HG03432 (cell line): ENCODE measurements at regions not wholly inside any gene's neighbourhood (a gene's known extent, or its start where the extent isn't known, plus 50 kb on each side); places are given as distances from the start of the nearest gene placed in this dataset.
A peak's percentile ranks its signal among the peaks of the same experiment; 100 is the strongest.
"Not testable (repeated sequence)": the region's sequence is repeated elsewhere in the genome, so short reads cannot be mapped to it uniquely, and the experiment has no call there.

Experiments used
- ATAC-seq: cut with Tn5 transposase; IDR thresholded peaks from one replicate; pipeline ENCODE4 v1.9.1; 2021; ENCODE audit warnings: mild to moderate bottlenecking, moderate library complexity; ENCODE audit not compliant: unreplicated experiment

DNA sequence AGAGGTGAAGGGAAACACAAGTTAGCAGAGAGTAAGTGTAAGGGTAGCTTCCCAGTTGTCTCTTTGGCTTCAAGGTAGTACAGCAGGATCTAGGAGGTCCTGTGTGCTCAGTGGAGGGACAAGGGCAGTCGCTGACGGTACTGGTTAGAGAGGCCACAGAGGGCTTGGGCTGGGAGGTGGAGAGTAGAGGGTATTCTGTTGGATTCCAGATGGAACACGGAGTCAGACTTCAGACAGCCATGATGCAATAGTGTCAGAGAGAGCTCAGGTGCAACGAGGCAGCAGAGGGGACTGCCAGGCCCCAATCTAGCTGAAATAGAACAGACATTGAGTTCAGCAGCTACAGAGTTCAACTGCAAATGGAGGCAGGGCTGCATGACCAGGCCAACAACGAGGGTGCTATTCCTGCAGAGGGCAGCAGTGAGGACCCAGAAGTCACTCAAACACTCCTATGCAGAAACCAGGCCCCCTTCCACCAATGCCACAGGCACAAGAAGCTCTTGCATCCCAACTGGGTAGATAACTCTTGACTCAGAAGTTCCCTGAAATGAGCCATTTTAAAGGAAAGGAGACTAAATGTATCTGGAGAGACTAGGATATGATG lies 325.0 kb upstream of the ESRRG start:
- peak; percentile 67 for ATAC-seq

DNA sequence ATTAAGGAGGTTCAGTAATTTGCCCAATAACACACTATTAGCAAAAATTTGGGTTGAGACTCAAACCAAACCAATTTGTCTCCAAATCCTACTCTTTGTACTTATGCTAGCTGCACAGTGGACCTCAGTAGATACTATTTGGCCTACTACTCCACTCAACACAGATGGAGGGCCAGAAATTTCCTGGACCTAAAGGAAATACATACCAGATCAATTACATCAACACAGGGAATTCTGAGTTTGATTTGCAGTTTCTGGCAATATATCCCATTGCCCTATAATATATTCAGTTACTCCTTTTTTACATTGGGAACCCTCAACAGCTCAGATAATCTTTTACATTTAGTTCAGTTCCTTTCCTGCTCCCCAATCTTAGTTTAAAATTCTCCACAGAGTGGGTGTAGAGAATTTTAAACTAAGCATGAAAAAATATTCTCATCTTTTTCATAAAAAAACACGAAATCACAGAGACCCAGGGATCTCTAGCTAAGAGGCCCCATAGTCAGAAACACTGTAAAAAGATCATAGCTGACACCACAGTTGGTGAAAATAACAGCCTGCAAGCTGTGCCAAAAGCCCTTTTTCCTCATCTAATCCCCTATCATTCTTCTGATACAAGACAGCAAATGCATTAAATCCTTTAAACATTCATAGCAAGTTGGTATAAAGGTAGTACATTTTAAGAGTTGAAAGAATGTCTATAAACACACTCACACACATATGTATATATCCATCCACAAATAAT lies 317.7 kb upstream of the ESRRG start:
- no peak for ATAC-seq

GRCh38 chr1:217039926-217040325 lies 316.7 kb upstream of the ESRRG start:
- no peak for ATAC-seq

GRCh38 chr1:217039139-217039538 lies 315.9 kb upstream of the ESRRG start:
- ATAC-seq: not testable (repeated sequence)

DNA sequence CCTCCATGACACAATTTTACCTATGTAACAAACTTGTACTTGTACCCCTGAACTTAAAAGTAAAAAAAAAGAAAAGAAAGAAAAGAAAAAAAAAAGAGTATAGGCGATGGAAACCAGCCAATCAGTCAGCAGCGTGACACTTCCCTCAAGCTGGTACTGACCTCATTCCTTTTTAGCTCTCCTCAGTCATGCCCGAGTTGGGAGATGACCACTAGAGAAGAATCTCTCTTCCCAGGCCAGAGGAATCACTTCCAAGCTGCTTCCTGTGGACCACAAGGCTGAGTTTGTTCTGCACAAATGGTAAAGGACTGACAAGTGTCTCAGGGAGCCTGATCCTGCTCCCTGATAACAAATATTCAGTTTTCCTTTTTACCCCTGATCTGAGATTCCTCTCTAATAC lies 313.5 kb upstream of the ESRRG start:
- ATAC-seq: no peak

DNA sequence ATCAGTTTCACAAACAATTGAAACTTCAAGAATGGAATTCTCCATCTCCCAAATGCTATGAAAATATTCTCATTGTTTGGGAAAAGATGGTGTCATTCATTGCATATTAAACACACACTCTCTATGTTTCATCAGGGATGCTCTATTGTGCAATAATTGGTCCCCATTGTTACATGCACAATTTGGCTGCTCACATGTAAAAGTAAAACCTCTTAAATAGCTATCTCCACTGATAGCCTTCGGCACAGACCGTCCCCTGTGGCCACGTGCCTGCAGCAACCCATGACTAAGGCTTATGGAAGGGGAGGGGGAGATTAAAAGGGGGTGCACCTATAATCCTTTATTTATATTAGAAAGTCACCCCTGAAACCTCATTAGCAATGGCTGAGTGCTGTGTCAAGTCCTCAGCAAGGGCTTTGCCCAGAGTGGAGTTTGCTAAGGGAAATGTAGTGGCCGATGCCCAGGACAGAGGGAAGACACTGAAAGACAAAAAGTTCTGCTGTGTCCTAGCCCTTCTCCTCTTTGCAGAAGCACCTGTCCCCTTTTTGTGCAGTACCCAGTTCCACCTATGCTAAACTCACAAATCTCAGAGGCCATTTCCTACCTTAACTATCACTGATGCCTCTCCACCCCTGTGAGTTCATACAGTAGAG lies 309.6 kb upstream of the ESRRG start:
- ATAC-seq: no peak

DNA sequence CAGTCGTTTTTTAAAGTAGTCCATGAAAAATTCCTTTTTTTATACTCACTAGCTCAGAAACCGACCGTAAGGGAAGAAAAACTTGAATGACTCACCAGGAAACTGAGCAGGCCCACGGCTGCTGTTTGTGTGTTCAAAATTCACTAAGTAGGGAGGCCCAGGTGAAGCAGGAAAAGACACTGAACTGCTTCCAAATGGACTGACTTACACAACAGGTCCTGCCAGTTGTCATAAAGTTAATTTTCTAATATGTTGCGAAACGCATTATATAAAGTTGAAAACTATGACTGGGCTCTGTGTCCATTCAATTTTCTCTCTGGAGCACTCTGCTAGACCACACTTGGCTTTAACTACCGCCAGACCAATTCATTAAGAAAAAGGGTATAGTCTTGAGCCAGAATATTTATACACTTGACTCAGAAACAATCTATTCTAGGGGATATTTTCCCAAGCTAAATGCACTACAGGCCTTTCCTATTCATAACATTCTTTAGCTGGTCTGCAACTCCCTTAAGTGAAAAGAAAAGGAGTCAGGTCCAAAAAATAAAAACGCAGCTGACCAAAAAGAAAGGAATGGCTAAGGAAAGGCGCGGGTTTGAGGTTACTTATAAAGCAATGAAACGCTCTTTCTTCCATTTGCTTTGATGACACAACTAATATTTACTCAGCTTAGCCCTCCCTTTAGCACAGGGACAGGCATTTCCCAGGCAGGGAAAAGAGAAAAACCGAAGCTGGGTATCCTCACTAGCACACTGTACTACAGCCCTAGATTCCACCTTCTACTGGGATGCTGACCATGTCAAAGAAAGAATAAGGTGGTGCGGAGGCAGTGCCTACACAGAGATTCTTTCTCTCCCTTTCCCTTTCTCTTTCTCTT lies 306.3 kb upstream of the ESRRG start:
- no peak for ATAC-seq

GRCh38 chr1:217027403-217028080 lies 304.3 kb upstream of the ESRRG start:
- ATAC-seq: peak; percentile 97

GRCh38 chr1:217026531-217026930 lies 303.3 kb upstream of the ESRRG start:
- ATAC-seq: no peak

DNA sequence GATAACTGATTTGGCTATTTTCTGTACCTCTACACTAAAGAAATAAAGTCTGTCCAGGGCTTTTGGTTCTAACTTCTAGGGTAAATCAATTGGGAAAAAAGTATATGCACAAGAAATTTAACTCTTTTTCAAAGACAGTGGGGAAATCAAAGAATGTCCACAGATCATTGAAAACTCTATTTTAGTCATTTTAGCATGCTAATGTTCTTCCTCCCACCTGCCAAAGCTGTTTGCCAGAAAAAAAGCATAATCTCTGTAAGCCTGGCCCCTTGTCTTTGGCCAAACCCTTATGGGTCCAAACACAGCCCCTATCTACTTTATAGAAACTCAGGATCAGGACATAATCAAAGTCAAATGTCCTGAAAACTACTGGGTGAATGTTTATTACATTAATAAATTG lies 302.2 kb upstream of the ESRRG start:
- no peak for ATAC-seq

DNA sequence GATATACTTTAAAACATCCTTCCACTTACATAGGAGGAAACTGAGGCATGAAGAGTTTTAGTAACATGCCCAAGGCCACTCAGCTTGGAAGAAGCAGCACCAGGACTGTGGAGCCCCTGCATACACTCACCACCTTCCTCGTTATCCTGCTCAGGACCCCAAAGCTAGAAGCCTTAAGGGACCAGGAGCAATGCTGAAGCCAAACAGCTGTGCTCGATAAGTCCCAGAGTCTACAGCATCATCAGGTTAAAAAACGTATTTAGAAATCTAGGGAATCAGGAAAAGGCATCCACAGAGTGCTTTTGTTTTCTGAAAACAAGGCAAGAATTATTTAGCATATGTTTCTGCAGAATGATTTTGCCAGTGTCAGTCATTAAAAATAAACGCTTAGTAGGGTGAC lies 301.7 kb upstream of the ESRRG start:
- no peak for ATAC-seq

GRCh38 chr1:217021956-217022355 lies 298.7 kb upstream of the ESRRG start:
- ATAC-seq: no peak

- ATAC-seq: no peak
These were observed 298.2 kb upstream of the ESRRG start for GRCh38 chr1:217021400-217021799.

GRCh38 chr1:217019475-217019874 lies 296.2 kb upstream of the ESRRG start:
- no peak for ATAC-seq

DNA sequence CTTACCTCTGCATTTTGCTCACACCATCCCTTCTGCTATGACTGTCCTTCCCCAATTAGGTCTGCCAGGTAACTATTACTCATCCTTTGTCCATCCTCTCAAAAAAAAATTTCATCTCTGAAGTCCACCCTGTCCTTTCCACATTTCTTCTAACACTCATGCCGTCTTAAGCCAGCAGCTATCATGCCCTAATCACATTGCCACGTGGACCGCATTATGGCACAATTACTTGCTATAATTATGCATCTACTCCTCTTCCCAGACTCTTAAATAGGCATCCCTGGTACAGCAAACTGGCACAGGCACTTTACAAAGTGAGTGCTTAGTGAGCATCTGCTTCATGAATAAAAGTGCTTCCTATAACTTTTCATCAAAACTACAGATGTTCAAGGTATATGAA lies 295.4 kb upstream of the ESRRG start:
- no peak for ATAC-seq

DNA sequence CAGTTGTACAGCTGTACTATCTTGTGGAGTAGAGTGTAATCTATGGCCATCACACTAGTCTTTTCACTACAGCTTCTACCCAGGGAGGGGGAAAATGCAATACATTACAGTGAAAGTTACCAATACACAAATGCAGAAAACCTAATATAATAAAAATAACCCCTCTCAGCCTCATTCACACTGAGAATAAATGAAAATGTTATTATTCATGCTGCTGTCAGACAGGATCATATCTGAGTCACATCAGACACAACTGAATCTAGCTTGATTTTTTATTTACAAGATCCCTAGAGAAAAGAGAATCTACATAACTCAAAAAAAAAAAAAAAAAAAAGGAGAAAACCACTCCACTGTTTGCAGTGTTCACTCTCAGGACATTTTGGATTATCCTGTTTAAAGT lies 293.9 kb upstream of the ESRRG start:
- ATAC-seq: no peak

DNA sequence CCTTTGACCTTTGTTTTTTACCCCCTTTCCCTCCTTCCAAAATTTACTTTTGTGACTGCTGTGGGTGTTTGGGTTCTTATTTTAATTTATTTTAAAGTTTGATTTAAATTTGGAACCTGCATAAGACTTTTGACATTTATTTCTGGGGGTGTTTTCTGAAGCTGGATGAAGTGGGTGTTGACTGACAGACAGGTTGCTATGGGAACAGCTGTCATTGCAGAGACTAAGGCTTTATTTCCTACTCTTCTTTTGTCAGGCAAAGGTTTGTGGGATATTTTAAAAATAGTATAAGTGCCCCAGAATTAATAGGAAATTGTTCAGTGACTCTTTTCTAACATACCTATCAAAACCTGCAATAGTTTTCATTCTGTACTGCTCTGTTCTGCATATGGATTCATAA lies 290.8 kb upstream of the ESRRG start:
- ATAC-seq: no peak

- ATAC-seq: no peak
These were observed 289.4 kb upstream of the ESRRG start for GRCh38 chr1:217012659-217013058.

DNA sequence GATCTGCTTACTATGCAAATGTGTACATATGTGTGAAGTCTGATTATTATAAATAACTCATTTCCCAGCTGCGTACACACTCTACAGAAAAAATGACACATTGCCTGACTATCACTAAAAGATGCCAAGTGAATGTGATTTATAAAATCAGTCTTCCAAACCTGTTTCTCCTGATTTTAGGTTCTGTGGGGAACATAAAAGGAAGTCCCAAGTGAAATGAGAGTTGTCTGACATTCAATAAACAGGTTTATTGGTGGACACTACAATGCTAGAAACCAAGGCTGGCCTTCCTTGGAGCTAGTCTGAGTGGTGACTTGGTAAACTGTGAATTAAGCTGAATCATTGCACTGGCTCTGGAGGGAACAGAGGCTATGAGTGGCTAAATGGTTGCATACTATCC lies 287.9 kb upstream of the ESRRG start:
- no peak for ATAC-seq

DNA sequence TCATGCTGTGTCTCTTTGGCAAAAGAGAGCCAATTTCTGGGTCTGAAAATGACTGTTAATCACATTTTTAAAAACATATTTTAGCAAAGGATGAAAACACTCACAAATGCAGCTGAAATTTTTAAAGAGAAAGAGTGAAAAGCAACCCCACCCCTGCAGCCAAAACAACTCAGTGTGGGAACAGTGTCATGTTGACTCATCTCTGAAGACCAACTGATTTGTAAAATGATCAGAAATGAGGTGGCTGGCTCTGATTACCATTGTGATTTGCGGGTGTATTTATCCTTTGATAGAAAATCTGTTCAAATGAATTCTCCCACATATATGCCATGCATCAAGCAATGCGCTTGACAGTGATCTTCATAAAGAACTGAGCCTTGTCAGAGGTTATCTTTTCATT lies 287.0 kb upstream of the ESRRG start:
- ATAC-seq: no peak

DNA sequence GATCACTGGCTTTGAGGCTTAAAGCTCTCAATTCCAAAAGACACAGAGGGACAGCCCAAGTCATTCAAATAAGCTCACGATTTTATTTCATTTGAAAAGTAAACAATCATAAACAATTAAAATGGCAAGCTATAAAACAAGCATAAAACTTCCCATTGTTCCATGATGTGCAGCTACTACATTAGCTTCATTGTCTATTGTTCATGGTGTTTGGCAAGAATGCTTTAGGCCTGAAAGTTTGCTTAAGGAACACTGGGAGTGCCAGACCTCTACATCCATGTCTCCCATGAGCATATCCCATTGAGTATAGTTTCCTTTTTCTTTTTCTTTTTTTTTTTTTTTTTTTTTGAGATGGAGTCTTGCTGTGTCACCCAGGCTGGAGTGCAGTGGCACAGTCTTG lies 286.1 kb upstream of the ESRRG start:
- ATAC-seq: no peak
